OCI-LY1 (cell line): ENCODE measurements at regions not wholly inside any gene's neighbourhood (a gene's known extent, or its start where the extent isn't known, plus 50 kb on each side); places are given as distances from the start of the nearest gene placed in this dataset.

Experiments used
- EZH2 ChIP-seq: fragments of 200-600 bp; sonication (generic), shearing (Covaris generic); IDR thresholded peaks from 2 replicates; pipeline ENCODE4 v1.8.0; 2017; ENCODE audit warnings: borderline replicate concordance, mixed run types, mild to moderate bottlenecking, antibody characterized with exemption, low read length, moderate library complexity, mixed read lengths
- TF ChIP-seq, protein P1 (sequence below): fragments of 200-600 bp; sonication (generic), shearing (Covaris generic); IDR thresholded peaks from 2 replicates; pipeline ENCODE4 v1.5.1; 2017; ENCODE audit warnings: mild to moderate bottlenecking, antibody characterized with exemption, low read length, moderate library complexity, mixed read lengths

DNA sequence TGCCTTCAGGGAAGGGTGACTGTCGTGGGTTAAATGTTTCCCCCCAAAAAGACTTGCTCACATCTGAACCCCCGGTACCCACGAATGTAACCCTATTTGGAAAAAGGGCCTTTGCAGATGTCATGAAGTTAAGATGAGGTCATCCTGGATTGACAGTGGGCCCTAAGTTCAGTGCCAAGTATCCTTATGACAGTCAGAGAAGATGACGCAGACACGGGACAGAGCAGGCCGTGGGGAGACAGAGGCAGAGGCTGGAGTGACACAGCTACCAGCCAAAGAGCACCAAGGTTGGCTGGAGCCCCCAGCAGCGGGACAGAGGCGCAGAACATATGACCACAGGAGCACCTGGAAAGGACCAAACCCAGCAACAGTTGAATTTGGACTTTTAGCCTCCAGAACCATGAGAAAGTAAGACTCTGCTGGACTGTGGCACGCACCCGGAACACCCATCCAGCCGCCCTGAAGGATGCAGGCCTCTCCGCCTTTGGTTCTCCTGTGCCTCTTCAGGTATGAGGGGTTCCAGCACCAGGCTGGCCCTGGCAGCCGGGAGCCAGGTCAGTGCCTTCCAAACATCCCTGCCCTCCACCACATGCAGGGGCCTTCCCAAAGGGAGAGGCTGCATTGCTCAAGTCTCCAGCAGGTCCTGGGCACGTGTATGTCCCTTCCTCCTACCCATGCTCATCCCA, 104.0 kb downstream of the FOXL1 start:
- TF ChIP-seq, protein P1, sequence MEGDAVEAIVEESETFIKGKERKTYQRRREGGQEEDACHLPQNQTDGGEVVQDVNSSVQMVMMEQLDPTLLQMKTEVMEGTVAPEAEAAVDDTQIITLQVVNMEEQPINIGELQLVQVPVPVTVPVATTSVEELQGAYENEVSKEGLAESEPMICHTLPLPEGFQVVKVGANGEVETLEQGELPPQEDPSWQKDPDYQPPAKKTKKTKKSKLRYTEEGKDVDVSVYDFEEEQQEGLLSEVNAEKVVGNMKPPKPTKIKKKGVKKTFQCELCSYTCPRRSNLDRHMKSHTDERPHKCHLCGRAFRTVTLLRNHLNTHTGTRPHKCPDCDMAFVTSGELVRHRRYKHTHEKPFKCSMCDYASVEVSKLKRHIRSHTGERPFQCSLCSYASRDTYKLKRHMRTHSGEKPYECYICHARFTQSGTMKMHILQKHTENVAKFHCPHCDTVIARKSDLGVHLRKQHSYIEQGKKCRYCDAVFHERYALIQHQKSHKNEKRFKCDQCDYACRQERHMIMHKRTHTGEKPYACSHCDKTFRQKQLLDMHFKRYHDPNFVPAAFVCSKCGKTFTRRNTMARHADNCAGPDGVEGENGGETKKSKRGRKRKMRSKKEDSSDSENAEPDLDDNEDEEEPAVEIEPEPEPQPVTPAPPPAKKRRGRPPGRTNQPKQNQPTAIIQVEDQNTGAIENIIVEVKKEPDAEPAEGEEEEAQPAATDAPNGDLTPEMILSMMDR: no peak
- no peak for TF ChIP-seq EZH2
